Activated T-helper 2 cell treated with anti-CD3 and anti-CD28 coated beads, Interferon-gamma antibody, Interleukin-2, Interleukin-4, amounts not matched to agents 10 μg/mL and 5 μg/mL and 100 μg/mL, durations not matched to agents 14 hours and 24 hours and 36 hours (primary cell): ENCODE measurements at regions not wholly inside any gene's neighbourhood (a gene's known extent, or its start where the extent isn't known, plus 50 kb on each side); places are given as distances from the start of the nearest gene placed in this dataset.

Experiments used
- DNase-seq: peaks from one replicate; pipeline ENCODE4 v3.0.0; 2021; ENCODE audit warnings: low spot score
- H3K27ac Mint-ChIP-seq: one replicate; pipeline ENCODE4 v1.8.0; 2021; ENCODE audit warnings: mixed read lengths
- H3K27me3 Mint-ChIP-seq: one replicate; pipeline ENCODE4 v1.8.0; 2021; ENCODE audit warnings: low read depth, mixed read lengths
- H3K36me3 Mint-ChIP-seq: one replicate; pipeline ENCODE4 v1.8.0; 2021; ENCODE audit warnings: low read depth, mixed read lengths
- H3K4me1 Mint-ChIP-seq: one replicate; pipeline ENCODE4 v1.8.0; 2021; ENCODE audit warnings: low read depth, mixed read lengths
- H3K4me3 Mint-ChIP-seq: one replicate; pipeline ENCODE4 v1.8.0; 2021; ENCODE audit warnings: low read depth, mild to moderate bottlenecking, moderate library complexity, mixed read lengths
- H3K9me3 Mint-ChIP-seq: one replicate; pipeline ENCODE4 v1.8.0; 2021; ENCODE audit warnings: mixed read lengths
- intact Hi-C: fragments of 100-400 bp; cut with micrococcal nuclease; formaldehyde crosslinking; loops from one replicate; pipeline ENCODE4 v1.15.1; 2023

GRCh38 chr1:235045921-235046601 is 82.6 kb downstream of the TOMM20 start:
- Mint-ChIP-seq H3K4me3 (peak overlapping the region; percentile 15), H3K4me1 (peaks cover 58% of the 10 kb centered on the region), H3K27me3 (no peaks in the 10 kb centered on the region), H3K27ac (peak overlapping the region; percentile 89), H3K9me3 (no peaks in the 10 kb centered on the region), H3K36me3 (no peaks in the 10 kb centered on the region)
- DNase-seq = no peak
- intact Hi-C loops = no loop called here

- H3K27ac Mint-ChIP-seq = peak overlapping the region; percentile 89
- H3K4me3 Mint-ChIP-seq = no peak overlapping the region
- no peaks in the 10 kb centered on the region for H3K36me3 Mint-ChIP-seq
- peaks cover 57% of the 10 kb centered on the region for H3K4me1 Mint-ChIP-seq
- DNase-seq = no peak
- no peaks in the 10 kb centered on the region for H3K27me3 Mint-ChIP-seq
- intact Hi-C loops = no loop called here
- no peaks in the 10 kb centered on the region for H3K9me3 Mint-ChIP-seq
Observed at GRCh38 chr1:235045034-235045690, 83.5 kb downstream of the TOMM20 start.

GRCh38 chr1:235043234-235043633 is 85.4 kb downstream of the TOMM20 start:
- Mint-ChIP-seq H3K4me1 (peaks cover 48% of the 10 kb centered on the region), H3K27me3 (no peaks in the 10 kb centered on the region), H3K36me3 (peaks cover 13% of the 10 kb centered on the region), H3K9me3 (peaks cover 13% of the 10 kb centered on the region), H3K4me3 (no peak overlapping the region), H3K27ac (peak overlapping the region; percentile 47)
- DNase-seq = no peak
- intact Hi-C loops = no loop called here

- Mint-ChIP-seq H3K36me3 (peaks cover 22% of the 10 kb centered on the region), H3K9me3 (peaks cover 22% of the 10 kb centered on the region), H3K27me3 (no peaks in the 10 kb centered on the region), H3K4me1 (peaks cover 20% of the 10 kb centered on the region), H3K27ac (no peak overlapping the region), H3K4me3 (no peak overlapping the region)
- DNase-seq = no peak
- intact Hi-C loops = no loop called here
Observed at GRCh38 chr1:235038701-235039100, 89.9 kb downstream of the TOMM20 start.

- intact Hi-C loops = no loop called here
Observed at GRCh38 chr1:235035928-235036327, 92.7 kb downstream of the TOMM20 start.

GRCh38 chr1:235030919-235031596 is 97.6 kb downstream of the TOMM20 start:
- intact Hi-C loops = no loop called here
- Mint-ChIP-seq H3K4me3 (no peak overlapping the region), H3K4me1 (peaks cover 12% of the 10 kb centered on the region), H3K36me3 (peaks cover 18% of the 10 kb centered on the region), H3K27ac (no peak overlapping the region), H3K27me3 (no peaks in the 10 kb centered on the region), H3K9me3 (peaks cover 27% of the 10 kb centered on the region)
- DNase-seq = no peak

More at GRCh38 chr1:235035928-235036327, 92.7 kb downstream of the TOMM20 start:
- Mint-ChIP-seq H3K27me3 (no peaks in the 10 kb centered on the region), H3K27ac (no peak overlapping the region), H3K36me3 (peaks cover 26% of the 10 kb centered on the region), H3K9me3 (peaks cover 32% of the 10 kb centered on the region), H3K4me1 (peaks cover 13% of the 10 kb centered on the region), H3K4me3 (no peak overlapping the region)
- DNase-seq = no peak

GRCh38 chr1:235027862-235028250 is 100.8 kb downstream of the TOMM20 start:
- Mint-ChIP-seq H3K36me3 (peaks cover 18% of the 10 kb centered on the region), H3K27ac (no peak overlapping the region), H3K4me1 (peaks cover 29% of the 10 kb centered on the region), H3K4me3 (no peak overlapping the region), H3K9me3 (peaks cover 28% of the 10 kb centered on the region), H3K27me3 (no peaks in the 10 kb centered on the region)
- intact Hi-C loops = no loop called here
- no peak for DNase-seq

GRCh38 chr1:235027076-235027861 is 101.4 kb downstream of the TOMM20 start:
- Mint-ChIP-seq H3K27me3 (no peaks in the 10 kb centered on the region), H3K27ac (no peak overlapping the region), H3K36me3 (peaks cover 18% of the 10 kb centered on the region), H3K4me3 (no peak overlapping the region), H3K4me1 (peaks cover 35% of the 10 kb centered on the region), H3K9me3 (peaks cover 28% of the 10 kb centered on the region)
- no peak for DNase-seq
- intact Hi-C loops = no loop called here

GRCh38 chr1:235025422-235025984 is 103.1 kb downstream of the TOMM20 start:
- Mint-ChIP-seq H3K4me3 (no peak overlapping the region), H3K9me3 (peaks cover 19% of the 10 kb centered on the region), H3K4me1 (peaks cover 38% of the 10 kb centered on the region), H3K36me3 (peaks cover 14% of the 10 kb centered on the region), H3K27me3 (no peaks in the 10 kb centered on the region), H3K27ac (no peak overlapping the region)
- no peak for DNase-seq
- intact Hi-C loops = no loop called here

- DNase-seq = no peak
- Mint-ChIP-seq H3K27me3 (no peaks in the 10 kb centered on the region), H3K36me3 (peaks cover 16% of the 10 kb centered on the region), H3K27ac (peak overlapping the region; percentile 39), H3K4me1 (peaks cover 38% of the 10 kb centered on the region), H3K4me3 (no peak overlapping the region), H3K9me3 (peaks cover 20% of the 10 kb centered on the region)
- intact Hi-C loops = no loop called here
Observed at GRCh38 chr1:235024711-235025421, 103.8 kb downstream of the TOMM20 start.

GRCh38 chr1:235023711-235024439 is 104.8 kb downstream of the TOMM20 start:
- H3K9me3 Mint-ChIP-seq = peaks cover 30% of the 10 kb centered on the region
- DNase-seq = no peak
- H3K4me1 Mint-ChIP-seq = peaks cover 48% of the 10 kb centered on the region
- no peaks in the 10 kb centered on the region for H3K27me3 Mint-ChIP-seq
- H3K4me3 Mint-ChIP-seq = no peak overlapping the region
- peaks cover 25% of the 10 kb centered on the region for H3K36me3 Mint-ChIP-seq
- H3K27ac Mint-ChIP-seq = no peak overlapping the region
- intact Hi-C loops = no loop called here
